H9 (cell line): ENCODE measurements at regions not wholly inside any gene's neighbourhood (a gene's known extent, or its start where the extent isn't known, plus 50 kb on each side); places are given as distances from the start of the nearest gene placed in this dataset.

ENCODE experiments used
- DNase-seq: peaks from one replicate; pipeline ENCODE4 v3.0.0-alpha.2; 2017
- H2AFZ ChIP-seq: one replicate; pipeline ENCODE4 v1.6.1; 2013; ENCODE audit warnings: mild to moderate bottlenecking, low read length, control low read depth, moderate library complexity
- H2AK5ac ChIP-seq: 2 replicates; pipeline ENCODE4 v1.6.1; 2013; ENCODE audit warnings: low read length, control low read depth, mixed read lengths; ENCODE audit not compliant: insufficient read length
- H2BK120ac ChIP-seq: one replicate; pipeline ENCODE4 v1.6.1; 2013; ENCODE audit warnings: low read depth, mild to moderate bottlenecking, low read length, control low read depth, inconsistent platforms; ENCODE audit not compliant: poor library complexity, severe bottlenecking
- H2BK12ac ChIP-seq: 2 replicates; pipeline ENCODE4 v1.6.1; 2013; ENCODE audit warnings: low read length, control low read depth, mixed read lengths, low read depth; ENCODE audit not compliant: insufficient read length
- H2BK15ac ChIP-seq: 2 replicates; pipeline ENCODE4 v1.6.1; 2013; ENCODE audit warnings: low read depth, low read length, control low read depth
- H2BK20ac ChIP-seq: one replicate; pipeline ENCODE4 v1.6.1; 2013; ENCODE audit warnings: low read depth, mild to moderate bottlenecking, low read length, control low read depth, inconsistent platforms; ENCODE audit not compliant: poor library complexity, severe bottlenecking
- H2BK5ac ChIP-seq: 2 replicates; pipeline ENCODE4 v1.6.1; 2013; ENCODE audit warnings: low read length, control low read depth, mixed read lengths; ENCODE audit not compliant: insufficient read length
- H3K14ac ChIP-seq: 2 replicates; pipeline ENCODE4 v1.6.1; 2013; ENCODE audit warnings: low read length, control low read depth; ENCODE audit not compliant: insufficient read depth
- H3K18ac ChIP-seq: 2 replicates; pipeline ENCODE4 v1.6.1; 2013; ENCODE audit warnings: low read depth, mild to moderate bottlenecking, mixed read lengths, low read length, control low read depth; ENCODE audit not compliant: insufficient read length
- H3K23ac ChIP-seq: 2 replicates; pipeline ENCODE4 v1.6.1; 2013; ENCODE audit warnings: low read length, control low read depth, mixed read lengths, low read depth; ENCODE audit not compliant: insufficient read length
- H3K23me2 ChIP-seq: 2 replicates; pipeline ENCODE4 v1.6.1; 2013; ENCODE audit warnings: low read depth, mild to moderate bottlenecking, mixed read lengths, low read length, control low read depth; ENCODE audit not compliant: insufficient read length, poor library complexity, severe bottlenecking
- H3K27ac ChIP-seq: 2 replicates; pipeline ENCODE4 v1.5.1; 2013; ENCODE audit warnings: low read length, control low read depth, mixed read lengths, low read depth; ENCODE audit not compliant: insufficient read length
- H3K27me3 ChIP-seq: 2 replicates; pipeline ENCODE4 v1.6.1; 2013; ENCODE audit warnings: low read length, control low read depth, inconsistent platforms; ENCODE audit not compliant: insufficient read depth
- H3K4ac ChIP-seq: 2 replicates; pipeline ENCODE4 v1.6.1; 2013; ENCODE audit warnings: low read depth, mild to moderate bottlenecking, control low read depth, inconsistent platforms, low read length, moderate library complexity
- H3K4me1 ChIP-seq: 2 replicates; pipeline ENCODE4 v1.6.1; 2013; ENCODE audit warnings: low read length, control low read depth, inconsistent platforms; ENCODE audit not compliant: insufficient read depth
- H3K4me2 ChIP-seq: 2 replicates; pipeline ENCODE4 v1.6.1; 2013; ENCODE audit warnings: low read length, control low read depth, mixed read lengths; ENCODE audit not compliant: insufficient read length, insufficient read depth
- H3K56ac ChIP-seq: 2 replicates; pipeline ENCODE4 v1.6.1; 2013; ENCODE audit warnings: low read depth, mild to moderate bottlenecking, mixed read lengths, low read length, control low read depth; ENCODE audit not compliant: insufficient read length
- H3K79me1 ChIP-seq: 2 replicates; pipeline ENCODE4 v1.6.1; 2013; ENCODE audit warnings: low read depth, mild to moderate bottlenecking, moderate library complexity, low read length, control low read depth, inconsistent platforms; ENCODE audit not compliant: insufficient read depth, poor library complexity, severe bottlenecking
- H3K79me2 ChIP-seq: 2 replicates; pipeline ENCODE4 v1.6.1; 2013; ENCODE audit warnings: low read length, control low read depth, inconsistent platforms; ENCODE audit not compliant: insufficient read depth
- H3K9ac ChIP-seq: 2 replicates; pipeline ENCODE4 v1.6.1; 2013; ENCODE audit warnings: low read length, control low read depth, mixed read lengths; ENCODE audit not compliant: insufficient read length; ENCODE audit errors: extremely low read depth
- H3K9me3 ChIP-seq: one replicate; pipeline ENCODE4 v1.6.1; 2013; ENCODE audit warnings: low read depth, low read length, inconsistent platforms; ENCODE audit not compliant: control insufficient read depth
- H3T11ph ChIP-seq: one replicate; pipeline ENCODE4 v1.6.1; 2013; ENCODE audit warnings: mild to moderate bottlenecking, low read length, control low read depth, inconsistent platforms
- H4K20me1 ChIP-seq: one replicate; pipeline ENCODE4 v1.6.1; 2013; ENCODE audit not compliant: control insufficient read depth, insufficient read length, insufficient read depth
- H4K5ac ChIP-seq: 2 replicates; pipeline ENCODE4 v1.6.1; 2013; ENCODE audit warnings: low read depth, mild to moderate bottlenecking, mixed read lengths, low read length, control low read depth; ENCODE audit not compliant: insufficient read length
- H4K8ac ChIP-seq: replicated peaks from 2 replicates; pipeline ENCODE4 v1.6.1; 2013; ENCODE audit warnings: low read length, control low read depth, mixed read lengths, low read depth; ENCODE audit not compliant: insufficient read length
- H4K91ac ChIP-seq: 2 replicates; pipeline ENCODE4 v1.6.1; 2013; ENCODE audit warnings: low read depth, mild to moderate bottlenecking, moderate library complexity, mixed read lengths, low read length, control low read depth; ENCODE audit not compliant: insufficient read length
- H3K27ac Mint-ChIP-seq, 3 experiments: 2 replicates in 2 of 3; 3 replicates in 1 of 3; pipeline ENCODE4 v1.8.0; 2020 to 2021; ENCODE audit warnings: mixed read lengths in 3 of 3, mild to moderate bottlenecking in 1 of 3, moderate library complexity in 1 of 3
- H3K27me3 Mint-ChIP-seq: 2 replicates; pipeline ENCODE4 v1.8.0; 2021; ENCODE audit warnings: low read depth, mild to moderate bottlenecking, moderate library complexity, mixed read lengths
- H3K36me3 Mint-ChIP-seq, 3 experiments: 2 replicates in 2 of 3; 3 replicates in 1 of 3; pipeline ENCODE4 v1.8.0; 2020 to 2021; ENCODE audit warnings: low read depth in 3 of 3, mixed read lengths in 3 of 3; ENCODE audit not compliant: insufficient read depth in 1 of 3
- H3K4me1 Mint-ChIP-seq, 2 experiments: 2 replicates each; pipeline ENCODE4 v1.8.0; 2020; ENCODE audit warnings: mixed read lengths in 2 of 2
- H3K4me3 Mint-ChIP-seq, 2 experiments: 2 replicates in 1 of 2; 3 replicates in 1 of 2; pipeline ENCODE4 v1.8.0; 2020 to 2021; ENCODE audit warnings: mild to moderate bottlenecking in 2 of 2, mixed read lengths in 2 of 2, moderate library complexity in 1 of 2
- H3K9me3 Mint-ChIP-seq, 2 experiments: 2 replicates in 1 of 2; 3 replicates in 1 of 2; pipeline ENCODE4 v1.8.0; 2020; ENCODE audit warnings: mild to moderate bottlenecking in 2 of 2, mixed read lengths in 2 of 2, moderate library complexity in 1 of 2
- CTCF ChIP-seq: fragments of 200-600 bp; sonication (generic); conservative IDR thresholded peaks from 3 replicates; pipeline ENCODE4 v1.8.0; 2021; ENCODE audit warnings: antibody characterized with exemption, mild to moderate bottlenecking
- WGBS: extraction: QIAGEN DNeasy Blood & Tissue Kit; methylation state at CpG from one replicate; pipeline ENCODE4 v1.1.7; 2013; ENCODE audit warnings: missing lambda C conversion rate, low lambda C conversion rate, mixed read lengths; ENCODE audit not compliant: insufficient read length; ENCODE audit errors: extremely low coverage; 5-methylcytosine and 5-hydroxymethylcytosine counted together

GRCh38 chr6:74269600-74269858, 573.5 kb downstream of the CD109 start:
- H3K27ac Mint-ChIP-seq: no peak overlapping the region
- Histone ChIP-seq H3K4me1 (no peaks in the 10 kb centered on the region), H3K23ac (no peak overlapping the region), H3K9ac (no peak overlapping the region), H4K8ac (no peak overlapping the region), H3K27ac (no peak overlapping the region), H2BK5ac (no peak overlapping the region), H3K4ac (no peak overlapping the region), H3T11ph (no peak overlapping the region), H4K5ac (no peak overlapping the region), H3K23me2 (no peaks in the 10 kb centered on the region), H3K27me3 (no peaks in the 10 kb centered on the region), H3K79me2 (no peaks in the 10 kb centered on the region), H3K18ac (no peak overlapping the region), H3K79me1 (no peaks in the 10 kb centered on the region), H3K14ac (no peak overlapping the region), H4K20me1 (no peaks in the 10 kb centered on the region), H3K56ac (no peak overlapping the region), H2BK120ac (no peak overlapping the region), H2BK15ac (no peak overlapping the region), H2BK12ac (no peak overlapping the region), H2AFZ (no peak overlapping the region), H3K4me2 (no peak overlapping the region), H4K91ac (no peak overlapping the region), H2BK20ac (no peak overlapping the region), H2AK5ac (no peak overlapping the region), H3K9me3 (no peaks in the 10 kb centered on the region)
- peaks cover 6 to 7% of the 10 kb centered on the region in 2 experiments for H3K4me1 Mint-ChIP-seq
- H3K36me3 Mint-ChIP-seq: no peaks in the 10 kb centered on the region; a peak in 1 of 7 replicates
- TF ChIP-seq CTCF: no peak
- H3K9me3 Mint-ChIP-seq: no peaks in the 10 kb centered on the region
- no peak overlapping the region for H3K4me3 Mint-ChIP-seq
- no peaks in the 10 kb centered on the region for H3K27me3 Mint-ChIP-seq
- WGBS: no CpG with 5 or more reads among the region's 3 CpGs
- no peak for DNase-seq
